ENCODE measurements at regions not wholly inside any gene's neighbourhood (a gene's known extent, or its start where the extent isn't known, plus 50 kb on each side); places are given as distances from the start of the nearest gene placed in this dataset.
"Not testable (repeated sequence)": the region's sequence is repeated elsewhere in the genome, so short reads cannot be mapped to it uniquely, and the experiment has no call there.

- not testable (repeated sequence) for DNase-seq (ENCODE audit: low read depth in 2 of 2)
Observed at GRCh38 chr1:144031550-144031949, 59.8 kb upstream of the FAM72C start.

- DNase-seq (ENCODE audit: low read depth in 2 of 2), result not testable (repeated sequence)
Observed at GRCh38 chr1:144026022-144026421, 54.2 kb upstream of the FAM72C start.

DNA sequence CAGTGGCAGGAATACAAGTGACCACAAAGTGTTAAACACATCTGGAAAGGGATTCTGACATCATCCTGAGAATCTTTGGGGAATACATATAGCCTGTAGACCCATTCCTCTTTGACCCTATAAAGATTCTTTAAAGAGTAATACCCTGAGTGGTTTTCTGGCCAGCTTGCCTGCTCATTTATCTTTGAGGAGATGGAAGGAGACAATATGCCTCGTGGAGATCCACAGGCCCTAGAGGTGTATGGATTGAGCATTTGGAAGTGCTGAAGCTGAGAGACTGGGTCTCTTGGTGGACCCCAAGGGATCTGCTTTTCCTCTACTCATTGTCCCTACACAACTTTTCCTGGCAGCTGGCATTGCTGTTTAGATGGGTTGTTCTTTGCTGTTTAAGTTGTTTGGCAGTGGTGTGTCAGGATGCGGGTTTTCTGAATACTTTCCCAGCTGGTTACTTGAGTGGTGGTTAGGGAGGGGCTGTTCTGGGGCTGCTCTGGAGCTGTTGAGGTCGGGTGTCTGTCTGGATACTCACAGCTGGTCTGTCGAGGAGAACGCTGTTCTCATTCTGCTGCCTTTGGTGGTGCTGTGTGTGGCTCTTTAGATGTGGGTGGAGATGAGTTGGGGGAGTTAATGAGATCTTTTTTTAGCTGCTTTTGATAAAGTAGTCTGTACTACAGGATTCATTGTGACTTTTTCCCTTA, 50.1 kb upstream of the FAM72C start:
- not testable (repeated sequence) for DNase-seq (ENCODE audit: low read depth in 2 of 2)

Data from stimulated activated CD4-positive, alpha-beta T cell treated with anti-CD3 and anti-CD28 coated beads, Interleukin-15, amount 100 ng/mL, for 48 hours (primary cell).